A549 (cell line): ENCODE measurements at regions not wholly inside any gene's neighbourhood (a gene's known extent, or its start where the extent isn't known, plus 50 kb on each side); places are given as distances from the start of the nearest gene placed in this dataset.

ENCODE experiments used
- ATAC-seq, 2 experiments: fragments of 200-7000 bp in 1 of 2; fragments of >200 bp in 1 of 2; cut with Nextera tagmentation in 1 of 2; cut with Tn5 transposase in 1 of 2; 3 replicates each; pipeline versions ENCODE4 v1.8.0 to v1.9.1; 2018 to 2020; ENCODE audit warnings: mild to moderate bottlenecking in 1 of 2, moderate library complexity in 1 of 2
- CTCF ChIA-PET: fragments of 300-600 bp; sonication (Branson Sonifier 250); formaldehyde crosslinking; extraction: SDS; loops from one replicate; lab custom pipeline; 2021; ENCODE audit warnings: antibody characterized with exemption, inconsistent platforms; lab: Yijun Ruan, JAX
- POLR2A ChIA-PET: fragments of 350-600 bp; formaldehyde crosslinking; extraction: SDS; loops from one replicate; lab custom pipeline; 2021; ENCODE audit warnings: antibody characterized with exemption, inconsistent platforms; lab: Yijun Ruan, JAX
- DNase-seq, 2 experiments: peaks; one replicate each; pipeline versions ENCODE4 v3.0.0 to v3.0.0-alpha.2; 2011 to 2016; ENCODE audit warnings: low read depth in 1 of 2, low spot score in 1 of 2
- FAIRE-seq: peaks from 2 replicates; lab custom pipeline; 2011; peaks lifted over from hg19 to GRCh38; lab: Jason Lieb, UNC
- H3K27ac ChIP-seq, 2 experiments: fragments of >200 bp; sonication (Bioruptor Twin); formaldehyde crosslinking; 3 replicates each; pipeline ENCODE4 v1.5.1; 2016 to 2017
- H3K4me1 ChIP-seq: fragments of >200 bp; sonication (Bioruptor Twin); formaldehyde crosslinking; 3 replicates; pipeline ENCODE4 v1.6.1; 2016
- H3K4me2 ChIP-seq: fragments of >200 bp; sonication (Bioruptor Twin); formaldehyde crosslinking; 3 replicates; pipeline ENCODE4 v1.6.1; 2016
- H3K4me3 ChIP-seq: fragments of >200 bp; sonication (Bioruptor Twin); formaldehyde crosslinking; 3 replicates; pipeline ENCODE4 v1.5.1; 2016
- H3K9me3 ChIP-seq: fragments of >200 bp; sonication (Bioruptor Twin); formaldehyde crosslinking; 3 replicates; pipeline ENCODE4 v1.6.1; 2016
- ATOH8 ChIP-seq: fragments of 250-450 bp; sonication (Bioruptor Pico); IDR thresholded peaks from 2 replicates; pipeline ENCODE4 v1.5.0; 2020; ENCODE audit warnings: low read depth, mild to moderate bottlenecking, moderate library complexity
- BHLHE40 ChIP-seq: IDR thresholded peaks from 2 replicates; pipeline ENCODE4 v1.6.1; 2012; ENCODE audit warnings: low read depth, low read length, inconsistent platforms
- E2F6 ChIP-seq: IDR thresholded peaks from 2 replicates; pipeline ENCODE4 v1.6.1; 2012; ENCODE audit warnings: low read depth, borderline replicate concordance
- EP300 ChIP-seq, 2 experiments: fragments of >200 bp; sonication (Bioruptor Twin); formaldehyde crosslinking; IDR thresholded peaks; 2 replicates in 1 of 2; 3 replicates in 1 of 2; pipeline ENCODE4 v1.6.1; 2016 to 2017
- FOSB ChIP-seq: fragments of 250-450 bp; sonication (Bioruptor Pico); IDR thresholded peaks from 2 replicates; pipeline ENCODE4 v1.5.0; 2020; ENCODE audit warnings: mild to moderate bottlenecking, moderate library complexity
- GATA3 ChIP-seq: IDR thresholded peaks from 2 replicates; pipeline ENCODE4 v1.6.1; 2012; ENCODE audit warnings: borderline replicate concordance
- HES2 ChIP-seq: fragments of >200 bp; sonication (Bioruptor Twin); formaldehyde crosslinking; IDR thresholded peaks from 2 replicates; pipeline ENCODE4 v1.6.1; 2016
- HMGXB4 ChIP-seq: fragments of 250-450 bp; sonication (Bioruptor Pico); IDR thresholded peaks from 2 replicates; pipeline ENCODE4 v1.5.0; 2021; ENCODE audit warnings: mild to moderate bottlenecking, moderate library complexity, borderline replicate concordance
- HOXA7 ChIP-seq: fragments of 250-450 bp; sonication (Bioruptor Pico); IDR thresholded peaks from 2 replicates; pipeline ENCODE4 v1.5.0; 2020; ENCODE audit warnings: mild to moderate bottlenecking, moderate library complexity
- HOXB13 ChIP-seq: fragments of 250-450 bp; sonication (Bioruptor Pico); IDR thresholded peaks from 2 replicates; pipeline ENCODE4 v1.5.0; 2020; ENCODE audit warnings: low read depth, mild to moderate bottlenecking, moderate library complexity
- NFE2L2 ChIP-seq: fragments of 150-350 bp; conservative IDR thresholded peaks from 2 replicates; pipeline ENCODE4 v1.6.1; 2014; ENCODE audit warnings: low read length
- NPAS2 ChIP-seq: fragments of 250-450 bp; sonication (Bioruptor Pico); IDR thresholded peaks from 2 replicates; pipeline ENCODE4 v1.8.0; 2022; ENCODE audit warnings: mild to moderate bottlenecking, moderate library complexity, borderline replicate concordance
- PBX3 ChIP-seq: IDR thresholded peaks from 2 replicates; pipeline ENCODE4 v1.6.1; 2012
- PHF8 ChIP-seq: fragments of 200-600 bp; sonication (generic); IDR thresholded peaks from 2 replicates; pipeline ENCODE4 v1.6.1; 2016; ENCODE audit warnings: low read depth, mild to moderate bottlenecking, antibody characterized with exemption, moderate library complexity, borderline replicate concordance
- RAD21 ChIP-seq, 2 experiments: fragments of >200 bp in 1 of 2; sonication (Bioruptor Twin) in 1 of 2; formaldehyde crosslinking in 1 of 2; IDR thresholded peaks in 1 of 2; conservative IDR thresholded peaks in 1 of 2; 2 replicates in 1 of 2; 3 replicates in 1 of 2; pipeline ENCODE4 v1.6.1; 2012 to 2018; ENCODE audit warnings: inconsistent platforms in 1 of 2
- RARB ChIP-seq: fragments of 250-450 bp; sonication (Bioruptor Pico); IDR thresholded peaks from 2 replicates; pipeline ENCODE4 v1.8.0; 2021; ENCODE audit warnings: mild to moderate bottlenecking, moderate library complexity
- RCOR1 ChIP-seq: fragments of 150-350 bp; IDR thresholded peaks from 2 replicates; pipeline ENCODE4 v1.6.1; 2014; ENCODE audit warnings: antibody characterized with exemption, low read length, low read depth
- REST ChIP-seq: fragments of 200-600 bp; sonication (generic); IDR thresholded peaks from 2 replicates; pipeline ENCODE4 v1.6.1; 2016; ENCODE audit warnings: antibody characterized with exemption, mild to moderate bottlenecking, moderate library complexity
- SREBF2 ChIP-seq: fragments of 450-650 bp; IDR thresholded peaks from 2 replicates; pipeline ENCODE4 v1.6.1; 2014; ENCODE audit warnings: mild to moderate bottlenecking, moderate library complexity
- ZNF302 ChIP-seq: fragments of 250-450 bp; sonication (Bioruptor Pico); IDR thresholded peaks from 2 replicates; pipeline ENCODE4 v1.9.0; 2021; ENCODE audit warnings: inconsistent platforms, mild to moderate bottlenecking, moderate library complexity
- ZSCAN20 ChIP-seq: fragments of 250-450 bp; sonication (Bioruptor Pico); IDR thresholded peaks from 2 replicates; pipeline ENCODE4 v1.8.0; 2022; ENCODE audit warnings: mild to moderate bottlenecking, moderate library complexity
- WGBS: methylation state at CpG from one replicate; pipeline ENCODE4 v1.1.6; 2017; ENCODE audit errors: missing lambda C conversion rate; 5-methylcytosine and 5-hydroxymethylcytosine counted together
- TF ChIP-seq, protein P1 (sequence below): fragments of >200 bp; sonication (Bioruptor Twin); formaldehyde crosslinking; IDR thresholded peaks from 3 replicates; pipeline ENCODE4 v1.5.1; 2016

DNA sequence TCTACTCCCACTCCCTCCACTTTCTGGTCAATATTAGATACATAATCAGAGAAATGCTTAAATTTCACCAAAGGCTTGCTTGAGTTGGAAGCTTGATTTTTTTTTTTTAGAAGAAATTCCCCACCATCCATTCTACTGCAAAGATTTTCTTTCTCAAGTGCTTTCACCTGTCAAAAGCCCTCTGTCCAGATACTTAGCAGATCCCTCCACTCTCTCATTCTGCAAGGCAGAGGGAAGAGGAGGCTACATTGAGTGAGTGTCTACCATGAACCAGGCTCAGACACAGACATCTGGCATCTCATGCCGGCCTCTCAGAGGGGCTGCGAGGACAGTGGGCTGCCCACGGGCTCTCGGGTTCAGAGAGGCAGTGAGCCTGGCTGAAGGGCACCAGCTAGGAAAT lies 127.6 kb upstream of the GSC start:
- POLR2A ChIA-PET, result no interaction called here

DNA sequence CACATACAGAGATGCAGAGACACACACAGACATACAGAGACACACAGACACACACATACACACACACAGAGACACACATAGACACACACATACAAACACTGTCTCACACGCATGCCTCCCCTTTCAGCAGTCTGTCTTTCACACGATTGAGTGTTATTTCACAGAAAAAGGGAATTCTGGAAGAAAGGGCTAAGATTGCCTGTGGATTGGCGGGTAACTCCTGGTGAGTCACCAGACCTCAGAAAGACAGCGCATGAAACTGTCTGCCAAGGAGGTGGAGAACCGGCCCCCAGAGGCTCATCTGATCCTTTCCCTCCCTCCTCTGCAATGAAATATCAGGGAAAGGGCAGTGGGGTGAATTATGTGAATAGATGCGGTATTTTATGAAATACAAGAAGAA lies 127.2 kb upstream of the GSC start:
- POLR2A ChIA-PET, result no interaction called here
- H3K4me1 ChIP-seq, result no peaks in the 10 kb centered on the region
- no peak overlapping the region for H3K4me2 ChIP-seq
- H3K27ac ChIP-seq, result no peak overlapping the region
- DNase-seq (no peak), ATAC-seq (peak in 1 of 2 experiments; percentile 23; a peak in 1 of 6 replicates), FAIRE-seq (no peak)
- CTCF ChIA-PET, result no interaction called here
- peaks cover 8% of the 10 kb centered on the region for H3K9me3 ChIP-seq
- no peak for TF ChIP-seq ATOH8
- TF ChIP-seq RARB (CRISPR knock-in tag), result no peak
- TF ChIP-seq REST, result no peak
- no peak for TF ChIP-seq SREBF2
- TF ChIP-seq EP300 (IDR thresholded peaks at IDR 0.05), result no peak
- TF ChIP-seq RCOR1, result no peak
- TF ChIP-seq FOSB (CRISPR knock-in tag), result no peak
- TF ChIP-seq GATA3, result no peak
- no peak for TF ChIP-seq BHLHE40
- TF ChIP-seq PBX3, result no peak
- no peak for TF ChIP-seq E2F6
- TF ChIP-seq ZSCAN20 (CRISPR knock-in tag), result no peak
- no peak for TF ChIP-seq RAD21 (conservative IDR thresholded peaks at IDR 0.05 in 1 of 2, IDR thresholded peaks at IDR 0.05 in 1 of 2)
- no peak for TF ChIP-seq HMGXB4
- no peak for TF ChIP-seq PHF8
- no peak overlapping the region for H3K4me3 ChIP-seq
- 11% methylated on average over 6 of the region's 6 CpGs for WGBS

More for the DNA sequence above, 127.6 kb upstream of the GSC start:
- H3K4me1 ChIP-seq, result no peaks in the 10 kb centered on the region
- no peak overlapping the region for H3K4me3 ChIP-seq
- CTCF ChIA-PET, result no interaction called here
- no peak overlapping the region for H3K4me2 ChIP-seq
- no peak; a peak in 2 of 6 replicates for ATAC-seq
- H3K9me3 ChIP-seq, result peaks cover 8% of the 10 kb centered on the region
- TF ChIP-seq ZNF302 (CRISPR knock-in tag) (no peak), HOXA7 (CRISPR knock-in tag) (no peak), NFE2L2 (no peak), E2F6 (no peak), HOXB13 (CRISPR knock-in tag) (no peak), NPAS2 (CRISPR knock-in tag) (no peak), HES2 (no peak)
- TF ChIP-seq, protein P1, sequence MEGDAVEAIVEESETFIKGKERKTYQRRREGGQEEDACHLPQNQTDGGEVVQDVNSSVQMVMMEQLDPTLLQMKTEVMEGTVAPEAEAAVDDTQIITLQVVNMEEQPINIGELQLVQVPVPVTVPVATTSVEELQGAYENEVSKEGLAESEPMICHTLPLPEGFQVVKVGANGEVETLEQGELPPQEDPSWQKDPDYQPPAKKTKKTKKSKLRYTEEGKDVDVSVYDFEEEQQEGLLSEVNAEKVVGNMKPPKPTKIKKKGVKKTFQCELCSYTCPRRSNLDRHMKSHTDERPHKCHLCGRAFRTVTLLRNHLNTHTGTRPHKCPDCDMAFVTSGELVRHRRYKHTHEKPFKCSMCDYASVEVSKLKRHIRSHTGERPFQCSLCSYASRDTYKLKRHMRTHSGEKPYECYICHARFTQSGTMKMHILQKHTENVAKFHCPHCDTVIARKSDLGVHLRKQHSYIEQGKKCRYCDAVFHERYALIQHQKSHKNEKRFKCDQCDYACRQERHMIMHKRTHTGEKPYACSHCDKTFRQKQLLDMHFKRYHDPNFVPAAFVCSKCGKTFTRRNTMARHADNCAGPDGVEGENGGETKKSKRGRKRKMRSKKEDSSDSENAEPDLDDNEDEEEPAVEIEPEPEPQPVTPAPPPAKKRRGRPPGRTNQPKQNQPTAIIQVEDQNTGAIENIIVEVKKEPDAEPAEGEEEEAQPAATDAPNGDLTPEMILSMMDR, result no peak
- 6% methylated on average over 4 of the region's 4 CpGs for WGBS
- no peak for DNase-seq
- no peak for FAIRE-seq
- no peak overlapping the region for H3K27ac ChIP-seq
